ENCODE measurements at regions not wholly inside any gene's neighbourhood (a gene's known extent, or its start where the extent isn't known, plus 50 kb on each side); places are given as distances from the start of the nearest gene placed in this dataset.

GRCh38 chr1:98201666-98202081, 280.8 kb upstream of the DPYD start:
- Histone ChIP-seq H3K4me3 (ENCODE audit: low read length in 3 of 3) (no peak overlapping the region), H3K27ac (ENCODE audit: low read depth in 2 of 2, low read length in 2 of 2) (no peak overlapping the region), H3K27me3 (ENCODE audit: control insufficient read depth, insufficient read depth, low read length) (no peaks in the 10 kb centered on the region), H3K4me1 (ENCODE audit: control insufficient read depth in 2 of 3, insufficient read depth in 2 of 3, low read depth in 1 of 3, low read length in 3 of 3) (no peaks in the 10 kb centered on the region), H3K36me3 (ENCODE audit: control insufficient read depth in 2 of 3, insufficient read depth in 3 of 3, low read length in 3 of 3) (no peaks in the 10 kb centered on the region), H3K9ac (ENCODE audit: low read length in 3 of 3) (no peak overlapping the region), H3K9me3 (ENCODE audit: control insufficient read depth in 2 of 3, insufficient read depth in 1 of 3, low read length in 3 of 3) (no peaks in the 10 kb centered on the region)
- FAIRE-seq (no peak), DNase-seq (peak in 3 of 5 donors; percentile 17 to 78 (median 52))
- no peak for TF ChIP-seq CTCF (IDR thresholded peaks at IDR 0.05; ENCODE audit: borderline replicate concordance, extremely low read depth, insufficient read depth)
- intact Hi-C loops (cut with DNase I) = no loop called here

GRCh38 chr1:98197356-98197755, 276.5 kb upstream of the DPYD start:
- H3K27me3 ChIP-seq (ENCODE audit: control insufficient read depth, insufficient read depth, low read length) = no peaks in the 10 kb centered on the region
- no peak for TF ChIP-seq CTCF (IDR thresholded peaks at IDR 0.05; ENCODE audit: borderline replicate concordance, extremely low read depth, insufficient read depth)
- H3K9me3 ChIP-seq (ENCODE audit: control insufficient read depth in 2 of 3, insufficient read depth in 1 of 3, low read length in 3 of 3) = no peaks in the 10 kb centered on the region
- no peaks in the 10 kb centered on the region for H3K4me1 ChIP-seq (ENCODE audit: control insufficient read depth in 2 of 3, insufficient read depth in 2 of 3, low read depth in 1 of 3, low read length in 3 of 3)
- DNase-seq (no peak), FAIRE-seq (no peak)
- H3K4me3 ChIP-seq (ENCODE audit: low read length in 3 of 3) = no peak overlapping the region
- intact Hi-C loops (cut with DNase I) = no loop called here
- no peak overlapping the region for H3K9ac ChIP-seq (ENCODE audit: low read length in 3 of 3)
- no peak overlapping the region for H3K27ac ChIP-seq (ENCODE audit: low read depth in 2 of 2, low read length in 2 of 2)
- H3K36me3 ChIP-seq (ENCODE audit: control insufficient read depth in 2 of 3, insufficient read depth in 3 of 3, low read length in 3 of 3) = no peaks in the 10 kb centered on the region

DNA sequence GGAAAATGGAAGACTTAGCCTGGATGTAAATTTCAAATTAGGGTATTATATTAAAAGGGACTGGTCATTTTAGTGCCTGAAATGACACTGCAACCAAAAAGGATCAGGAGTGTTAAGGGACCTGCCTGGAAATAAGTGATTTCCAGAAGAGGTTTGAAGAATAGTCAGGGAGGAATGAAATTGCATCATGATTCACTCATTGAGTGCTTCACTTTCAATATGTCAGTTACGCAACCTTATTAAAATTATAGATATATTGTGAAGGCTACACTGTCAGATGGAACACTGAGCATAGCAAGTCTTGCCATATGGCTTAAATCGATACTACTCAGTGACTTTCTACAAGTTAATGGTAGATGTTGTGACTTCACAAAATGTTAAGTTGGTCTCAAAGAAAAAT, 275.2 kb upstream of the DPYD start:
- Histone ChIP-seq H3K36me3 (ENCODE audit: control insufficient read depth in 2 of 3, insufficient read depth in 3 of 3, low read length in 3 of 3) (no peaks in the 10 kb centered on the region), H3K27ac (ENCODE audit: low read depth in 2 of 2, low read length in 2 of 2) (no peak overlapping the region), H3K9me3 (ENCODE audit: control insufficient read depth in 2 of 3, insufficient read depth in 1 of 3, low read length in 3 of 3) (no peaks in the 10 kb centered on the region), H3K9ac (ENCODE audit: low read length in 3 of 3) (no peak overlapping the region), H3K4me1 (ENCODE audit: control insufficient read depth in 2 of 3, insufficient read depth in 2 of 3, low read depth in 1 of 3, low read length in 3 of 3) (no peaks in the 10 kb centered on the region), H3K27me3 (ENCODE audit: control insufficient read depth, insufficient read depth, low read length) (no peaks in the 10 kb centered on the region), H3K4me3 (ENCODE audit: low read length in 3 of 3) (no peak overlapping the region)
- intact Hi-C loops (cut with DNase I) = no loop called here
- DNase-seq (no peak), FAIRE-seq (no peak)
- TF ChIP-seq CTCF (IDR thresholded peaks at IDR 0.05; ENCODE audit: borderline replicate concordance, extremely low read depth, insufficient read depth) = no peak

DNA sequence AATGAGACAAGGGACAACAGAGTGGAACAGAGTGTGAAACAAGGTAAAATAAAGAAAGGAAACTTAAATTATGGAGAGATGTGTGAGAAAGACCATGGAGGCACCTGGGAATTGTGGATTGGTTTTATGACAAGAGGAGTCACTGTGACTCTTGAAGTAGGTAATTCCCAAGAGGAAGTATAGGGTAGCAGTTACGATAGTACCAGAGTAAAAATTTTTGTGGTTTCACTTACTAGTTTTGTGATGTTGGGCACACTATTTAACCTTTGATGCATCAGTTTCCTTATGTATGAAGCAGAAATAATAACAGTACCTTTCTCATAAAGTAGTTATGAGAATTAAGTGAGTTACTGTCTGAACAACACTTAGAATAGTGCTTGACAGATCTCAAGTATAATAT, 267.9 kb upstream of the DPYD start:
- intact Hi-C loops (cut with DNase I) = no loop called here
- no peak for DNase-seq
- Histone ChIP-seq H3K27ac (ENCODE audit: low read depth in 2 of 2, low read length in 2 of 2) (no peak overlapping the region), H3K4me3 (ENCODE audit: low read length in 3 of 3) (no peak overlapping the region), H3K36me3 (ENCODE audit: control insufficient read depth in 2 of 3, insufficient read depth in 3 of 3, low read length in 3 of 3) (no peaks in the 10 kb centered on the region), H3K9me3 (ENCODE audit: control insufficient read depth in 2 of 3, insufficient read depth in 1 of 3, low read length in 3 of 3) (no peaks in the 10 kb centered on the region), H3K4me1 (ENCODE audit: control insufficient read depth in 2 of 3, insufficient read depth in 2 of 3, low read depth in 1 of 3, low read length in 3 of 3) (no peaks in the 10 kb centered on the region), H3K9ac (ENCODE audit: low read length in 3 of 3) (no peak overlapping the region), H3K27me3 (ENCODE audit: control insufficient read depth, insufficient read depth, low read length) (no peaks in the 10 kb centered on the region)
- no peak for FAIRE-seq
- no peak for TF ChIP-seq CTCF (IDR thresholded peaks at IDR 0.05; ENCODE audit: borderline replicate concordance, extremely low read depth, insufficient read depth)

Data from kidney (tissue), 13 donors.